ENCODE measurements at regions not wholly inside any gene's neighbourhood (a gene's known extent, or its start where the extent isn't known, plus 50 kb on each side); places are given as distances from the start of the nearest gene placed in this dataset.

- Histone ChIP-seq H3K9me3 (no peaks in the 10 kb centered on the region), H3K27ac (no peak overlapping the region), H3K4me3 (no peak overlapping the region), H3K4me1 (peaks cover 0 to 9% (median 0%) of the 10 kb centered on the region in 9 donors), H3K27me3 (peaks cover 0 to 30% (median 0%) of the 10 kb centered on the region in 7 donors), H3K36me3 (no peaks in the 10 kb centered on the region)
- intact Hi-C loops (cut with DNase I): no loop called here
- DNase-seq (no peak), ATAC-seq (no peak)
- 85 to 90% methylated on average over 2 of the region's 2 CpGs for WGBS, 2 donors
- no peak for TF ChIP-seq CTCF (IDR thresholded peaks at IDR 0.05)
Observed at GRCh38 chr2:234259440-234259839, 208.9 kb downstream of the SPP2 start.

- ATAC-seq (no peak), DNase-seq (no peak)
- Histone ChIP-seq H3K27me3 (peaks cover 0 to 30% (median under 1%) of the 10 kb centered on the region in 7 donors), H3K27ac (no peak overlapping the region), H3K36me3 (no peaks in the 10 kb centered on the region), H3K9me3 (no peaks in the 10 kb centered on the region), H3K4me3 (no peak overlapping the region), H3K4me1 (peaks cover 0 to 9% (median 0%) of the 10 kb centered on the region in 9 donors)
- intact Hi-C loops (cut with DNase I): no loop called here
- TF ChIP-seq CTCF (IDR thresholded peaks at IDR 0.05): no peak
- WGBS, 2 donors: 93 to 94% methylated on average over 5 of the region's 5 CpGs
Observed at GRCh38 chr2:234258562-234259141, 208.2 kb downstream of the SPP2 start.

GRCh38 chr2:234257859-234258561 lies 207.5 kb downstream of the SPP2 start:
- TF ChIP-seq CTCF (IDR thresholded peaks at IDR 0.05): peak in 7 of 9 donors; percentile 16 to 47 (median 33)
- Histone ChIP-seq H3K27me3 (peaks cover 0 to 30% (median 6%) of the 10 kb centered on the region in 7 donors), H3K4me3 (no peak overlapping the region), H3K36me3 (no peaks in the 10 kb centered on the region), H3K4me1 (peaks cover 0 to 9% (median 0%) of the 10 kb centered on the region in 9 donors), H3K9me3 (no peaks in the 10 kb centered on the region), H3K27ac (no peak overlapping the region)
- intact Hi-C loops (cut with DNase I): no loop called here
- 42 to 45% methylated on average over 10 of the region's 10 CpGs for WGBS, 2 donors
- peak in 5 of 8 donors; percentile 37 to 94 (median 71) for ATAC-seq
- DNase-seq: peak in 1 of 2 donors; percentile 7

GRCh38 chr2:234256516-234256915 lies 206.0 kb downstream of the SPP2 start:
- no peaks in the 10 kb centered on the region for H3K9me3 ChIP-seq
- no peak overlapping the region for H3K4me3 ChIP-seq
- no peak for ATAC-seq
- no peak for TF ChIP-seq CTCF (IDR thresholded peaks at IDR 0.05)
- peaks cover 0 to 42% (median 14%) of the 10 kb centered on the region in 7 donors for H3K27me3 ChIP-seq
- H3K4me1 ChIP-seq: peaks cover 0 to 9% (median 0%) of the 10 kb centered on the region in 9 donors
- H3K27ac ChIP-seq: no peak overlapping the region
- DNase-seq: no peak
- intact Hi-C loops (cut with DNase I): no loop called here
- 51 to 54% methylated on average over 3 of the region's 3 CpGs for WGBS, 2 donors
- no peaks in the 10 kb centered on the region for H3K36me3 ChIP-seq

Measured in heart right ventricle (tissue), 16 donors.